Epithelial cell of proximal tubule (primary cell): ENCODE measurements at regions not wholly inside any gene's neighbourhood (a gene's known extent, or its start where the extent isn't known, plus 50 kb on each side); places are given as distances from the start of the nearest gene placed in this dataset.

Experiments
- DNase-seq: peaks from one replicate; pipeline ENCODE4 v3.0.0-alpha.2; 2011; ENCODE audit warnings: low read depth
- H3K4me3 ChIP-seq: 2 replicates; pipeline ENCODE4 v1.5.1; 2011; ENCODE audit warnings: low read depth, mild to moderate bottlenecking, low read length
- TF ChIP-seq, protein P1 (sequence below): conservative IDR thresholded peaks from 2 replicates; pipeline ENCODE4 v1.5.1; 2012; ENCODE audit warnings: low read depth, mild to moderate bottlenecking, low read length

GRCh38 chr21:38979271-38980121 lies 173.8 kb downstream of the ETS2 start:
- no peak overlapping the region for H3K4me3 ChIP-seq
- TF ChIP-seq, protein P1, sequence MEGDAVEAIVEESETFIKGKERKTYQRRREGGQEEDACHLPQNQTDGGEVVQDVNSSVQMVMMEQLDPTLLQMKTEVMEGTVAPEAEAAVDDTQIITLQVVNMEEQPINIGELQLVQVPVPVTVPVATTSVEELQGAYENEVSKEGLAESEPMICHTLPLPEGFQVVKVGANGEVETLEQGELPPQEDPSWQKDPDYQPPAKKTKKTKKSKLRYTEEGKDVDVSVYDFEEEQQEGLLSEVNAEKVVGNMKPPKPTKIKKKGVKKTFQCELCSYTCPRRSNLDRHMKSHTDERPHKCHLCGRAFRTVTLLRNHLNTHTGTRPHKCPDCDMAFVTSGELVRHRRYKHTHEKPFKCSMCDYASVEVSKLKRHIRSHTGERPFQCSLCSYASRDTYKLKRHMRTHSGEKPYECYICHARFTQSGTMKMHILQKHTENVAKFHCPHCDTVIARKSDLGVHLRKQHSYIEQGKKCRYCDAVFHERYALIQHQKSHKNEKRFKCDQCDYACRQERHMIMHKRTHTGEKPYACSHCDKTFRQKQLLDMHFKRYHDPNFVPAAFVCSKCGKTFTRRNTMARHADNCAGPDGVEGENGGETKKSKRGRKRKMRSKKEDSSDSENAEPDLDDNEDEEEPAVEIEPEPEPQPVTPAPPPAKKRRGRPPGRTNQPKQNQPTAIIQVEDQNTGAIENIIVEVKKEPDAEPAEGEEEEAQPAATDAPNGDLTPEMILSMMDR: no peak
- DNase-seq: no peak

DNA sequence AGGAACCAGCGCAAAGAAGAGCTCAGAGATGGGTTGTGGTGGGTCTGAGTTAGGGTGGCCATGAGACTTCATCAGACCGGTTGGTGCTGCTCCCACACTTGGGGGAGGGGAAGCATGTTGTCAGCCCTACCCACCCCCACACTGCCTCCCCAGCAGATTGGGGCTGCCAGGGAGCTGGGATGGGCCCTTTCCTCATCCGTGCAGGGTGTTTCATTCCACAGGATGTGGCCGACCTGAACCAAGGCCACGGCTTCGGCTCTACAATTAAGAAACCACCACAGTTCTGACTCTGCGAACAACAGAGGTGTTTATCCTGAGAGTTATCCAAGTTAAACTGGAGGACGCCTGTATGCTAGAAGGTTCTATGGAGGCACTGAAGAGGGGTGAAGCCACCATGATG lies 171.2 kb downstream of the ETS2 start:
- TF ChIP-seq, protein P1: no peak
- no peak for DNase-seq
- no peak overlapping the region for H3K4me3 ChIP-seq

DNA sequence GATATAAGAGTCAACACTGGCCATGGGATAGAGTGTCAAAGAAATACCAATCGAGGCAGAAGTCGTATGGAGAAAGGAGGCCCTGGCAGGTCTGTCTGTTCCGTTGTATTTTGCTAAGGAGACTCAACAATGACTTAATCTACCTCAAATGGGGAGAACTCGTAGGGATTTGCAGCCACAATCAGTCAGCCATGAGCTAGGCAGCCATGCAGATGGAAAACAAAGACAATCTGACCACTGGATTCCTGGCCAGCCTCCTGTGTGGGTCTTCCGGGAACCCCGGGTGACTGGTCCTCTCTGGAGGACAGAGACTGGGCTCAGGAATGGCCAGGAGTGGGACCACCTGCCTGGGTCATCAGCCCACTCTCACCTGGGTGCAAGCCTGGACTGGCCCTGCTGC lies 167.8 kb downstream of the ETS2 start:
- no peak overlapping the region for H3K4me3 ChIP-seq
- TF ChIP-seq, protein P1: no peak
- DNase-seq: no peak

- H3K4me3 ChIP-seq: no peak overlapping the region
- DNase-seq: no peak
- TF ChIP-seq, protein P1: no peak
These were observed 166.3 kb downstream of the ETS2 start for GRCh38 chr21:38972078-38972477.

GRCh38 chr21:38970765-38971164 lies 165.0 kb downstream of the ETS2 start:
- TF ChIP-seq, protein P1: no peak
- no peak for DNase-seq
- H3K4me3 ChIP-seq: no peak overlapping the region

- TF ChIP-seq, protein P1: no peak
- DNase-seq: no peak
- no peak overlapping the region for H3K4me3 ChIP-seq
These were observed 163.3 kb downstream of the ETS2 start for GRCh38 chr21:38968887-38969543.
